Activated effector memory CD4-positive, alpha-beta T cell treated with Interleukin-2 at 50 U/mL for 16 hours (primary cell): ENCODE measurements at regions not wholly inside any gene's neighbourhood (a gene's known extent, or its start where the extent isn't known, plus 50 kb on each side); places are given as distances from the start of the nearest gene placed in this dataset.
"Not testable (repeated sequence)": the region's sequence is repeated elsewhere in the genome, so short reads cannot be mapped to it uniquely, and the experiment has no call there.

Experiments
- DNase-seq: peaks from one replicate; pipeline ENCODE4 v3.0.0-alpha.2; 2020

GRCh38 chr2:84038866-84039265, 420.2 kb downstream of the SUCLG1 start:
- DNase-seq, result no peak

GRCh38 chr2:84033347-84033974, 425.6 kb downstream of the SUCLG1 start:
- DNase-seq, result no peak

GRCh38 chr2:84031312-84032050, 427.6 kb downstream of the SUCLG1 start:
- DNase-seq, result no peak

GRCh38 chr2:84029903-84030575, 429.0 kb downstream of the SUCLG1 start:
- DNase-seq, result no peak

- DNase-seq, result no peak
Measured at GRCh38 chr2:84026818-84027217, 432.3 kb downstream of the SUCLG1 start.

- no peak for DNase-seq
Measured at GRCh38 chr2:84022810-84023431, 436.2 kb downstream of the SUCLG1 start.

GRCh38 chr2:84017010-84017409, 442.1 kb downstream of the SUCLG1 start:
- no peak for DNase-seq

- DNase-seq, result no peak
Measured at GRCh38 chr2:84016183-84016582, 442.9 kb downstream of the SUCLG1 start.

GRCh38 chr2:83997889-83998288, 461.2 kb downstream of the SUCLG1 start:
- DNase-seq, result no peak

GRCh38 chr2:83994633-83995179, 464.4 kb downstream of the SUCLG1 start:
- no peak for DNase-seq

GRCh38 chr2:83993873-83994632, 465.0 kb downstream of the SUCLG1 start:
- no peak for DNase-seq

- no peak for DNase-seq
Measured at GRCh38 chr2:83991992-83992391, 467.1 kb downstream of the SUCLG1 start.

GRCh38 chr2:83990636-83991035, 468.4 kb downstream of the SUCLG1 start:
- no peak for DNase-seq

- DNase-seq, result not testable (repeated sequence)
Measured at GRCh38 chr2:83976628-83977027, 482.5 kb downstream of the SUCLG1 start.

GRCh38 chr2:83972128-83972527, 487.0 kb downstream of the SUCLG1 start:
- DNase-seq, result no peak

GRCh38 chr2:83971547-83971946, 487.5 kb downstream of the SUCLG1 start:
- DNase-seq, result no peak

GRCh38 chr2:83970217-83970929, 488.7 kb downstream of the SUCLG1 start:
- DNase-seq, result no peak

GRCh38 chr2:83969085-83969484, 490.0 kb downstream of the SUCLG1 start:
- no peak for DNase-seq

- DNase-seq, result no peak
Measured at GRCh38 chr2:83967854-83968253, 491.2 kb downstream of the SUCLG1 start.

GRCh38 chr2:83966946-83967345, 492.1 kb downstream of the SUCLG1 start:
- DNase-seq, result not testable (repeated sequence)

GRCh38 chr2:83961512-83961911, 497.6 kb downstream of the SUCLG1 start:
- no peak for DNase-seq

- no peak for DNase-seq
Measured at GRCh38 chr2:83960371-83960770, 498.7 kb downstream of the SUCLG1 start.
